IMR-90 (cell line): ENCODE measurements at regions not wholly inside any gene's neighbourhood (a gene's known extent, or its start where the extent isn't known, plus 50 kb on each side); places are given as distances from the start of the nearest gene placed in this dataset.

ENCODE experiments used
- ATAC-seq: fragments of 200-7000 bp; cut with Tn5 transposase; 2 replicates; pipeline ENCODE4 v1.9.1; 2020; ENCODE audit warnings: low read depth, mild to moderate bottlenecking, moderate library complexity
- BruUV-seq: library from RNA; stranded (reverse); fragments of 400-500 nt; replicated peaks from 2 replicates; lab custom pipeline; 2021; lab: Mats Ljungman, UMichigan
- CTCF ChIA-PET: fragments of 300-600 bp; formaldehyde crosslinking; extraction: SDS; loops from one replicate; lab custom pipeline; 2021; ENCODE audit warnings: antibody characterized with exemption; lab: Yijun Ruan, JAX
- POLR2A ChIA-PET: fragments of 300-600 bp; sonication (Branson Sonifier 250); formaldehyde crosslinking; loops from one replicate; lab custom pipeline; 2022; ENCODE audit warnings: antibody characterized with exemption; ENCODE audit not compliant: unreplicated experiment; lab: Charles Lee
- DNase-seq: peaks from one replicate; pipeline ENCODE4 v3.0.0; 2013
- H2AFZ ChIP-seq: replicated peaks from 2 replicates; pipeline ENCODE3; 2013; ENCODE audit warnings: low read length, mild to moderate bottlenecking; ENCODE audit not compliant: poor library complexity
- H2AK5ac ChIP-seq: 2 replicates; pipeline ENCODE4 v1.6.1; 2013; ENCODE audit warnings: low read depth, low read length, inconsistent platforms
- H2AK9ac ChIP-seq: replicated peaks from 2 replicates; pipeline ENCODE3; 2013; ENCODE audit warnings: mild to moderate bottlenecking, low read depth, low read length, moderate library complexity; ENCODE audit not compliant: poor library complexity
- H2BK120ac ChIP-seq: 2 replicates; pipeline ENCODE4 v1.6.1; 2013; ENCODE audit warnings: low read depth, low read length, inconsistent platforms
- H2BK15ac ChIP-seq: 3 replicates; pipeline ENCODE4 v1.6.1; 2013; ENCODE audit warnings: low read depth, low read length, inconsistent platforms
- H2BK20ac ChIP-seq: 2 replicates; pipeline ENCODE4 v1.6.1; 2013; ENCODE audit warnings: low read depth, mild to moderate bottlenecking, inconsistent platforms, low read length, moderate library complexity
- H2BK5ac ChIP-seq: 2 replicates; pipeline ENCODE4 v1.6.1; 2013; ENCODE audit warnings: mild to moderate bottlenecking, low read depth, low read length, inconsistent platforms; ENCODE audit not compliant: poor library complexity, severe bottlenecking
- H3K14ac ChIP-seq: replicated peaks from 2 replicates; pipeline ENCODE4 v1.6.1; 2013; ENCODE audit warnings: low read depth, low read length, inconsistent platforms
- H3K18ac ChIP-seq: 2 replicates; pipeline ENCODE4 v1.6.1; 2013; ENCODE audit warnings: low read depth, low read length, control low read depth
- H3K23ac ChIP-seq: 2 replicates; pipeline ENCODE4 v1.6.1; 2013; ENCODE audit warnings: low read depth, low read length, inconsistent platforms
- H3K27ac ChIP-seq: 2 replicates; pipeline ENCODE4 v1.5.1; 2013; ENCODE audit warnings: mild to moderate bottlenecking, control low read depth, low read length; ENCODE audit not compliant: insufficient read depth
- H3K27me3 ChIP-seq: 2 replicates; pipeline ENCODE4 v1.6.1; 2013; ENCODE audit warnings: low read length; ENCODE audit not compliant: control insufficient read depth, insufficient read depth
- H3K36me3 ChIP-seq: 2 replicates; pipeline ENCODE4 v1.6.1; 2013; ENCODE audit warnings: low read length, mixed read lengths; ENCODE audit not compliant: control insufficient read depth, insufficient read depth
- H3K4ac ChIP-seq: 2 replicates; pipeline ENCODE4 v1.6.1; 2013; ENCODE audit warnings: low read depth, low read length, inconsistent platforms
- H3K4me1 ChIP-seq: 2 replicates; pipeline ENCODE4 v1.6.1; 2013; ENCODE audit warnings: low read length, mixed read lengths; ENCODE audit not compliant: control insufficient read depth, insufficient read depth
- H3K4me2 ChIP-seq: 2 replicates; pipeline ENCODE4 v1.6.1; 2013; ENCODE audit warnings: low read depth, mild to moderate bottlenecking, control low read depth, low read length, moderate library complexity
- H3K4me3 ChIP-seq: 2 replicates; pipeline ENCODE4 v1.5.1; 2013; ENCODE audit warnings: low read depth, mild to moderate bottlenecking, control low read depth, low read length, moderate library complexity; ENCODE audit not compliant: insufficient read depth
- H3K56ac ChIP-seq: 2 replicates; pipeline ENCODE4 v1.6.1; 2013; ENCODE audit warnings: low read length, inconsistent platforms; ENCODE audit not compliant: insufficient read depth; ENCODE audit errors: extremely low read depth
- H3K79me1 ChIP-seq, 2 experiments: 2 replicates each; pipeline ENCODE4 v1.6.1; 2013; ENCODE audit warnings: low read length in 2 of 2, inconsistent platforms in 1 of 2, low read depth in 1 of 2
- H3K9ac ChIP-seq: 2 replicates; pipeline ENCODE4 v1.6.1; 2013; ENCODE audit warnings: low read depth, low read length, control low read depth
- H3K9me1 ChIP-seq: 2 replicates; pipeline ENCODE4 v1.6.1; 2013; ENCODE audit warnings: low read length, inconsistent platforms; ENCODE audit not compliant: insufficient read depth
- H3K9me3 ChIP-seq: 2 replicates; pipeline ENCODE4 v1.6.1; 2013; ENCODE audit warnings: low read length; ENCODE audit not compliant: control insufficient read depth, insufficient read depth
- H4K20me1 ChIP-seq: 2 replicates; pipeline ENCODE4 v1.6.1; 2013; ENCODE audit warnings: low read length, inconsistent platforms; ENCODE audit not compliant: insufficient read depth
- H4K5ac ChIP-seq: 2 replicates; pipeline ENCODE4 v1.6.1; 2013; ENCODE audit warnings: mild to moderate bottlenecking, low read depth, low read length, control low read depth
- H4K8ac ChIP-seq, 2 experiments: 2 replicates each; pipeline ENCODE4 v1.6.1; 2013; ENCODE audit warnings: low read depth in 2 of 2, low read length in 2 of 2, control low read depth in 1 of 2, inconsistent platforms in 1 of 2
- H4K91ac ChIP-seq: 2 replicates; pipeline ENCODE4 v1.6.1; 2013; ENCODE audit warnings: low read depth, low read length, inconsistent platforms; ENCODE audit not compliant: insufficient read depth
- ELK1 ChIP-seq: fragments of 150-350 bp; IDR thresholded peaks from 2 replicates; pipeline ENCODE4 v1.6.1; 2016; ENCODE audit warnings: low read depth, mild to moderate bottlenecking, low read length, moderate library complexity, borderline replicate concordance
- NFE2L2 ChIP-seq: fragments of 150-350 bp; IDR thresholded peaks from 2 replicates; pipeline ENCODE4 v1.6.1; 2016; ENCODE audit warnings: low read depth, mild to moderate bottlenecking, low read length
- WGBS, 2 experiments: methylation state at CpG; one replicate each; pipeline versions ENCODE4 v1.1.5 to v1.1.7; 2013; ENCODE audit warnings: missing lambda C conversion rate in 2 of 2; ENCODE audit not compliant: insufficient read length in 1 of 2; ENCODE audit errors: extremely low coverage in 2 of 2; 5-methylcytosine and 5-hydroxymethylcytosine counted together
- dilution Hi-C: fragments of 300-500 bp; cut with HindIII; formaldehyde crosslinking; loops from one replicate; pipeline ENCODE4 v1.14.3; 2018; ENCODE audit warnings: low sequenced_read_pairs; ENCODE audit not compliant: unreplicated experiment
- in situ Hi-C: fragments of 300-500 bp; cut with MboI; formaldehyde crosslinking; loops from 3 replicates; pipeline ENCODE4 v1.14.3; 2019; ENCODE audit warnings: low sequenced_read_pairs, inconsistent platforms, mixed read lengths
- intact Hi-C: fragments of 100-400 bp; cut with micrococcal nuclease; formaldehyde crosslinking; loops from 2 replicates; pipeline ENCODE4 v1.10.0; 2022

DNA sequence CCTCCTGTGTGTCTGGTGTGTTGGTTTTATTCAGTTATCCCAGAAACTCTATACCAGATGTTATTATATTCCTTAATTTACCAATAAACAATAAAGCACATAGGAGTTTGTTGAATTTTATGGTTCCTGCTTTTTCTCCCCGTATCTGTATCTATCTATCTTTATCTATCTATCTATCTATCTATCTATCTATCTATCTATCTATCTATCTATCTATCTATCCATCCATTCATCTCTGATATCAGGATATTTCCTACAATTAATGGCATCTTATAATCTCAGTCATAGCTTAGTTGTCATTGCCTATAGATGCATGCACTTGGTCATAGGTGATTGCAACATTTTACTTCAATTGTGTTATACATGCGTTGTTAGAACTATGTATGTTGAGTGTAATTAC lies 500.2 kb upstream of the ZEB2 start:
- no peak overlapping the region for H2AK9ac ChIP-seq
- dilution Hi-C loops (no loop called here), in situ Hi-C loops (no loop called here), intact Hi-C loops (loop anchor here (5.0 to 10.0 kb wide), 2 partner anchors 503 to 735 kb away; no protein-coding TSS in a partner anchor)
- TF ChIP-seq NFE2L2 (no peak), ELK1 (no peak)
- no peak overlapping the region for H3K9ac ChIP-seq
- no peak overlapping the region for H3K4me2 ChIP-seq
- H3K56ac ChIP-seq = no peak overlapping the region
- no peak overlapping the region; the same call in 1 of the 2 replicates for H2BK120ac ChIP-seq
- no peaks in the 10 kb centered on the region for H3K9me3 ChIP-seq
- no CpG with 5 or more reads among the region's 2 CpGs for WGBS, 2 experiments
- H3K27ac ChIP-seq = no peak overlapping the region
- no peak overlapping the region for H3K14ac ChIP-seq
- no peak overlapping the region for H2BK15ac ChIP-seq
- H3K36me3 ChIP-seq = no peaks in the 10 kb centered on the region
- ATAC-seq = no peak
- H3K4me3 ChIP-seq = no peak overlapping the region
- ChIA-PET POLR2A (no interaction called here), CTCF (no interaction called here)
- no peak for DNase-seq
- no peaks in the 10 kb centered on the region; the same call in 1 of the 2 replicates for H3K27me3 ChIP-seq
- H3K4ac ChIP-seq = no peak overlapping the region
- H4K91ac ChIP-seq = no peak overlapping the region
- H3K79me1 ChIP-seq = no peaks in the 10 kb centered on the region
- no peak overlapping the region for H2AK5ac ChIP-seq
- H2BK5ac ChIP-seq = no peak overlapping the region
- no TSS peak for BruUV-seq
- H4K8ac ChIP-seq = no peak overlapping the region
- no peaks in the 10 kb centered on the region for H4K20me1 ChIP-seq
- H3K9me1 ChIP-seq = no peaks in the 10 kb centered on the region
- no peak overlapping the region for H3K18ac ChIP-seq
- H3K4me1 ChIP-seq = peaks cover 12% of the 10 kb centered on the region
- no peak overlapping the region for H2AFZ ChIP-seq
- no peak overlapping the region for H2BK20ac ChIP-seq
- no peak overlapping the region for H3K23ac ChIP-seq
- no peak overlapping the region for H4K5ac ChIP-seq
